ENCODE measurements at regions not wholly inside any gene's neighbourhood (a gene's known extent, or its start where the extent isn't known, plus 50 kb on each side); places are given as distances from the start of the nearest gene placed in this dataset.
"Not testable (repeated sequence)": the region's sequence is repeated elsewhere in the genome, so short reads cannot be mapped to it uniquely, and the experiment has no call there.

GRCh38 chr12:124472690-124473279, 94.6 kb downstream of the NCOR2 start:
- no peak for DNase-seq

GRCh38 chr12:124471828-124472227, 95.6 kb downstream of the NCOR2 start:
- DNase-seq = no peak

- DNase-seq = no peak
These were observed 96.6 kb downstream of the NCOR2 start for GRCh38 chr12:124470806-124471205.

- no peak for DNase-seq
These were observed 97.3 kb downstream of the NCOR2 start for GRCh38 chr12:124470139-124470538.

GRCh38 chr12:124469193-124469888, 98.1 kb downstream of the NCOR2 start:
- no peak for DNase-seq

GRCh38 chr12:124467549-124467948, 99.9 kb downstream of the NCOR2 start:
- DNase-seq = not testable (repeated sequence)

- DNase-seq = no peak
These were observed 100.9 kb downstream of the NCOR2 start for GRCh38 chr12:124466216-124467128.

GRCh38 chr12:124465473-124465872, 101.9 kb downstream of the NCOR2 start:
- DNase-seq = no peak

GRCh38 chr12:124464830-124465229, 102.6 kb downstream of the NCOR2 start:
- DNase-seq = no peak

GRCh38 chr12:124464062-124464461, 103.3 kb downstream of the NCOR2 start:
- no peak for DNase-seq

- DNase-seq = no peak
These were observed 104.0 kb downstream of the NCOR2 start for GRCh38 chr12:124463341-124463921.

- no peak for DNase-seq
These were observed 104.7 kb downstream of the NCOR2 start for GRCh38 chr12:124462750-124463149.

GRCh38 chr12:124461851-124462623, 105.4 kb downstream of the NCOR2 start:
- no peak for DNase-seq

GRCh38 chr12:124461241-124461673, 106.2 kb downstream of the NCOR2 start:
- DNase-seq = no peak

GRCh38 chr12:124460771-124461170, 106.6 kb downstream of the NCOR2 start:
- DNase-seq = no peak

- DNase-seq = no peak
These were observed 107.4 kb downstream of the NCOR2 start for GRCh38 chr12:124459852-124460645.

- no peak for DNase-seq
These were observed 108.2 kb downstream of the NCOR2 start for GRCh38 chr12:124458992-124459851.

- no peak for DNase-seq
These were observed 109.0 kb downstream of the NCOR2 start for GRCh38 chr12:124458220-124458991.
